GM19099 (cell line): ENCODE measurements at regions not wholly inside any gene's neighbourhood (a gene's known extent, or its start where the extent isn't known, plus 50 kb on each side); places are given as distances from the start of the nearest gene placed in this dataset.

ENCODE experiments used
- POLR2A ChIP-seq: IDR thresholded peaks from 3 replicates; pipeline ENCODE4 v1.6.1; 2011; ENCODE audit warnings: low read depth; ENCODE audit not compliant: insufficient read length; ENCODE audit errors: extremely low read depth

GRCh38 chr15:62342959-62343358, 177.9 kb upstream of the C2CD4B start:
- TF ChIP-seq POLR2A: no peak

DNA sequence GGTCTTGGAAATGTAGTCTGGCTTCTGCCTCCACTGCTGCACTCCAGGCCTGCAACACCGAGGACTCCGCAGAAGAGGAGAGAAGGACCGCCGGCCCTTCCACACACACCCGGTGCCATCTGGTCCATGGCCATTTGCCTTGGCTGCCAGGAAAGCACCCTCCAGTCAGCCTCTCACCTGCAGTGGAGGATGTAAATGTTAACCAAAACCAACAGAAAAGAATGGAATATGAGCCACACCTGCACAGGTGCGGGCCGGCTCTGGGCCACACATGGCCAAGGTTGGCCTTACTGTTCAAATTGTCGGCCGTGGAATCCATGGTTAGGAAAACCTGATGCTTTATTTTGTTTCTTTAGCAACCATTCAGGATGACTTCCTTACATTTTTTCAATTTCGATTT, 178.3 kb upstream of the C2CD4B start:
- TF ChIP-seq POLR2A: no peak

DNA sequence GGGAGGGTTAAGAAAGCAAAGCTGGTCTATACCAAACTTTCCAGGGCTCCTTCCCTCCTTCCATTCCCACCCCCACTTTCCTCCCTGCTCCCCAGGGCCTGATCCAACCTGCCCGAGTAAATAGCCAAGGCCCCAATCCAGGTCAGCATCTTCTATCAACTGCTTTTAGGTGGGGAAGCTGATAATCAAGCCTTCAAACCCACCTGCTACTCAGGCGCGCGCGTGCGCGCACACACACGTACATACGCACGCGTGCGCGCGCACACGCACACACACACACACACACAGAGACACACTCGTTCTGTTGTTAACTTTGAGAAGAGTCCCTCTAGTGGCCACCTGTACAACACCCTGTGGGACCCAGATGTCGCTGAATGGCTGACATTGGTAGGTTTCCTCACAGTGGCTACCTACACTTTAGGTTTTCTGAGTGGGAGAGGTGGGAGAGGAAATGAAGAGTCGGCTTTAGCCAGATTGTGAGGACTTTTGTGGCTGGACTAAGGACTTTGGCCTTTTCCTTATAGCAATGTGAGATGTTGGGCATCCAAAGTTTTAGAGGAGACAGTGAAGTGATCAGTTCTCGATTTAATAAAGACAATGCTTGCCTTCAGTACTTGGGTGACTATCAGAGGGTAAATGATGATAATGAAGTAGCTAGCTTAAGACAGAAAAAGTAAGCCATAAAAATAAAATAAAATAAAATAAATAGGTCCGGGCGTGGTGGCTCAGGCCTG, 179.9 kb upstream of the C2CD4B start:
- TF ChIP-seq POLR2A: no peak

- no peak for TF ChIP-seq POLR2A
Measured at GRCh38 chr15:62346168-62346567, 181.1 kb upstream of the C2CD4B start.

DNA sequence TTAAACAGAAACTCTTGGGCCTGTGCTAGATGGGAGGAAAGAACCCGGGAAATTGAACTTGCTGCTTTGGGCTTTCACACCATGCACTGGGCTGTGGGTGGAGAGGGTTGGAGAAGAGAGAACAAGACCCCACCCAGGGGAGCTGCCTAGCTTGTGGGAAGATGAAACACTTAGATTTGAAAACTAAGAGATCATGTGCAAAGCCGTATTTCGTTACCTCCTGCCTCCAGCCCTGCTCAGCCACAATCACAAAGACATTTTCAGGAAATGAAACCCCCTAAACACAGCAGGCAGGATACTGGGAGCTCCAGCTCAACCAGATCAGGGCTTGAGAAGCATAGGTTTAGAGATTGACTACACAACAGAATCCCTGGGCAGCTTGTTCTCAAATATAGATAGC, 183.0 kb upstream of the C2CD4B start:
- no peak for TF ChIP-seq POLR2A

DNA sequence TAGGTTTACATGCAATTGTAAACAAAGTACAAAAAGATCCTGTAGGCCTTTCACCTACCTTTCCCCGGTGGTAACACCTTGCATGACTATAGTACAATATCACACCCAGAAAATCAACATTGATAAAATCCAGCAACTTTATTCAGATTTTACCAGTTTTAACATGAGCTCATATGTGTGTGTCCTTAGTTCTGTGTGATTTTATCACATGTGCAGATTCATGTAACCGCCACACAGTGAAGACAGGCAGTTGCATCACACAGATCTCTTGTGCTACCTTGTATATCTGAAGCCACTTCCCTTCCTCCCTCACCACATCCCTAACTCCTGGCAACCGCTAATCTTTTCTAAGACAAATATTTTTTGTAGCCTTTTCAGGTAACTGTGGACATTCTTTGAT, 183.5 kb upstream of the C2CD4B start:
- TF ChIP-seq POLR2A: no peak

DNA sequence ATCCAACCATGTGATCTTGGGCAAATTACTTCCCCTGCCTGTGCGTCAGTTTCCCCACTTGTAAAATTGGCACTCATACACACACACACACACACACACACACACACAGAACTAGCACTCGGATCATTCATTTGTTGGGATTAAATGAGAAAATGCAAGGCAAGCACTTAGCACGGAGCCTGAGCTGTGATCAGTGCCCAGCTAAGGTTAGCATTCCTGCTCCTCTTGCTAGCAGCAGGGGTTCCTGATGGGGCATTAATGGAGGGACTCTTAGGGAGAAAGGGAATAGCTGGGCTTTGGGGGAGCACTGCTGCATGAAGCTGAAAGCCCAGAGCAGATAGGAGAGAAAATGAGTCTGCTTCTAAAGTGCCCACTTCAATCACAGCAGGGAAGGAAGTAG, 187.7 kb upstream of the C2CD4B start:
- no peak for TF ChIP-seq POLR2A

DNA sequence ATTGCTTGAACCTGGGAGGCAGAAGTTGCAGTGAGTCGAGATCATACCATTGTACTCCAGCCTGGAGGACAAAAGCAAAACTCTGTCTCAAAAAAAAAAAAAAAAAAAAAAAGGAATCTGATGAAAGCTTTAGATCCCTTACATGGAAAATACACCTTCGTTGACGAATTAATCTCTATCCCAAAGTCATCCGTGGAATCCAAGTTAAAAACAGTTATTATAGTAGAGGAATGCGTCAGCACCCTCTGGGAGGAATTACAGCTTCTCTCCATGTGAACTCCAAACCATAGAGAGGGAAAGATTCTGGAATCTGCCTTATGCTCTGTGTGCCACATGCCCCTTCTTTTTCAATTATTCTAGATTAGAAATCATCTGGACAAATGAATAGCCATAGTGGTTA, 192.3 kb upstream of the C2CD4B start:
- TF ChIP-seq POLR2A: no peak

- no peak for TF ChIP-seq POLR2A
Measured at GRCh38 chr15:62359416-62359815, 194.3 kb upstream of the C2CD4B start.

DNA sequence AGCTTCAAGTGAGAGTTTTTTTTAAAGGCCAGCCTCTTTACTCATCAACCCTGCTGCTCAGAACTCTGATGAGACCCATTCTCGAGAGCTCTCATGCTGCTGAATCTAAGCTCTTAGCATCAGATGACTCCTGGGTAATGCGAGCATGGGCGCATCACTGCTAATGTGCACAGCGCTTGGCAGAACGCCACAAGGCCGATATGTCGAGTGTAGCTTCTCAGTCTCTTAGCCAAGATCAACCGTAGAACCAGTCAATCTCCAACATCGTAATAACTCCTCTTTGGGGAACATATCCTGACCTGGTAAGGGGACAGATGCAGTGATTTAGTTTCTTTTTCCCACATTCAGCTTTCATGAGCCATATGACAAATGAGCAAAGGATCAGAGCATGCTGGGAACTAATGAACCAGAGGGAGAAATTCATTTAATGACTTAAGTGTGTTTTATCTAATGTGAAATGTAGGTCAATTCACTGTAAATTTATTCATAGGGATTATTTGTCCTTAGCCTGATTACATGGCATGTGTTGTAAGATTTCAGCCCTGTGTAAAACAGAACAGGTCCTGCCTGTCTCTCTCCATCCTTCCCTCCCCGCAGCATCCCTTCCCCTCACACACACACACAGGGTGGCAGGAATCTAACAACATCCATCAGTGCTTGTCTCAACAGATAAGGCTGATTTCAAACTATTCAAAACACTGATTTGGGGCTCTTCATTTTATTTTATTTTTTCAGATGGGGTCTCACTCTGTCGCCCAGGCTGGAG, 195.4 kb upstream of the C2CD4B start:
- TF ChIP-seq POLR2A: no peak

DNA sequence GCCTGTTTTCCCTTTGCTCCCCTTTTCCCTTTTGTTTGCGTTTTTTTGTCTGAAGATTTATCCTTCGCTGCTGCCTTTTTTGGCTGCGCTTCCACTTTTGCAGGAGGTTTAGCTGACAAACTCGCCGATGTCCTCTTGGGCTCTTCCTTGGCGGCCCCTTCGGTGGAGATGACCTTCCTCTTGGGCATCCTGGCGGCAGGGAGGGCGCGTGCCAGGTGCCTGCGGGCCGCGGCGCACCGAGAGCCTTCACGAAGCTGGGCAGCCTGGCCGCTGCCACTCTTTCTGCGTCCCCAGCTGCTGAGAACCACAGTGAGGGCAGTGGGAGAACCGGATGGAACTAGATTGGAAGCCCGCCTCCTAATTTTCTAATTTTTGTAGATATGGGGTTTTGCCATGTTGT, 197.1 kb upstream of the C2CD4B start:
- no peak for TF ChIP-seq POLR2A

- TF ChIP-seq POLR2A: no peak
Measured at GRCh38 chr15:62362608-62363007, 197.5 kb upstream of the C2CD4B start.

DNA sequence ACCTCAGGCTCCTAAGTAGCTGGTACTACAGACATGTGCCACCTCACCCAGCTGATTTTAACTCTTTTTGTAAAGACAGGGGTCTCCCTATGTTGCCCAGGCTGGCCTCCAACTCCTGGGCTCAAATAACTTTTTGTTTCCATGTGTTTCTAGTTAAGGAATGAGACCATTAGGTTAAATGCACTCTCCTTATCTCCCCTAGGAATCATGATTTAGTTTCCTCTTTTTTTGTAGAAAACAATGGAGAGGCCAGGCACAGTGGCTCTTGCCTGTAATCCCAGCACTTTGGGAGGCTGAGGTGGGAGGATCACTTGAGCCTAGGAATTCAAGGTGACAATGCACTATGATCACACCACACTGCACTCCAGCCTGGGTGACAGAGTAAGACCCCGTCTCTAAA, 198.8 kb upstream of the C2CD4B start:
- no peak for TF ChIP-seq POLR2A

- TF ChIP-seq POLR2A: no peak
Measured at GRCh38 chr15:62365795-62366442, 200.8 kb upstream of the C2CD4B start.

- TF ChIP-seq POLR2A: no peak
Measured at GRCh38 chr15:62369454-62369853, 204.4 kb upstream of the C2CD4B start.
